ENCODE measurements at regions not wholly inside any gene's neighbourhood (a gene's known extent, or its start where the extent isn't known, plus 50 kb on each side); places are given as distances from the start of the nearest gene placed in this dataset.

- TF ChIP-seq CTCF (conservative IDR thresholded peaks at IDR 0.05; ENCODE audit: low read depth in 2 of 2) (no peak), NANOG (IDR thresholded peaks at IDR 0.05; ENCODE audit: borderline replicate concordance) (no peak), ZNF114 (CRISPR knock-in tag; IDR thresholded peaks at IDR 0.05) (no peak), ZNF331 (CRISPR knock-in tag; IDR thresholded peaks at IDR 0.05; ENCODE audit: low read depth) (no peak), EZH2phosphoT487 (IDR thresholded peaks at IDR 0.05; ENCODE audit: unreplicated experiment) (no peak), JUNB (IDR thresholded peaks at IDR 0.05; ENCODE audit: unreplicated experiment) (no peak), ETS1 (IDR thresholded peaks at IDR 0.05) (no peak), CREB1 (CRISPR knock-in tag; IDR thresholded peaks at IDR 0.05; ENCODE audit: low read depth) (no peak), REST (IDR thresholded peaks at IDR 0.05; ENCODE audit: unreplicated experiment) (no peak), STAT1 (IDR thresholded peaks at IDR 0.05; ENCODE audit: unreplicated experiment) (no peak)
Measured at GRCh38 chr4:116959045-116959444, 126.3 kb downstream of the TRAM1L1 start (continued).

- no peaks in the 10 kb centered on the region for H4K20me1 ChIP-seq (replicated peaks; ENCODE audit: insufficient read depth)
- H3K27ac ChIP-seq (ENCODE audit: low read depth), result no peak overlapping the region
- no peaks in the 10 kb centered on the region for H3K4me1 Mint-ChIP-seq
- no peaks in the 10 kb centered on the region for H3F3A ChIP-seq (replicated peaks; ENCODE audit: low read depth)
- H3K4me3 ChIP-seq, result no peak overlapping the region
- H3K36me3 ChIP-seq (ENCODE audit: insufficient read depth), result no peaks in the 10 kb centered on the region
- no peak overlapping the region for H3K4me3 Mint-ChIP-seq
- no peak overlapping the region for H3K27ac Mint-ChIP-seq
- H3K27me3 ChIP-seq (ENCODE audit: insufficient read depth), result no peaks in the 10 kb centered on the region
- H3K36me3 Mint-ChIP-seq (ENCODE audit: low read depth), result no peaks in the 10 kb centered on the region
- H2AFZ ChIP-seq, result no peak overlapping the region
- no peak overlapping the region for H3K4me2 ChIP-seq
- H3K27me3 Mint-ChIP-seq (ENCODE audit: insufficient read depth, low read depth, poor library complexity), result peaks cover 2% of the 10 kb centered on the region
- H3K9me3 Mint-ChIP-seq, result no peaks in the 10 kb centered on the region
- H3K9me2 ChIP-seq (ENCODE audit: insufficient read depth), result no peaks in the 10 kb centered on the region
- no peaks in the 10 kb centered on the region for H3K79me2 ChIP-seq (replicated peaks; ENCODE audit: insufficient read depth)
- ATAC-seq (no peak), DNase-seq (ENCODE audit: low spot score) (no peak)
- H3K4me1 ChIP-seq (ENCODE audit: insufficient read depth), result no peaks in the 10 kb centered on the region
- TF ChIP-seq CTCF (conservative IDR thresholded peaks at IDR 0.05; ENCODE audit: low read depth in 2 of 2) (no peak), ZNF462 (CRISPR knock-in tag; IDR thresholded peaks at IDR 0.05) (no peak)
Measured at GRCh38 chr4:116953947-116954346, 131.4 kb downstream of the TRAM1L1 start.

Measured in GM23338 (cell line).